ENCODE measurements at regions not wholly inside any gene's neighbourhood (a gene's known extent, or its start where the extent isn't known, plus 50 kb on each side); places are given as distances from the start of the nearest gene placed in this dataset.
"Not testable (repeated sequence)": the region's sequence is repeated elsewhere in the genome, so short reads cannot be mapped to it uniquely, and the experiment has no call there.

DNA sequence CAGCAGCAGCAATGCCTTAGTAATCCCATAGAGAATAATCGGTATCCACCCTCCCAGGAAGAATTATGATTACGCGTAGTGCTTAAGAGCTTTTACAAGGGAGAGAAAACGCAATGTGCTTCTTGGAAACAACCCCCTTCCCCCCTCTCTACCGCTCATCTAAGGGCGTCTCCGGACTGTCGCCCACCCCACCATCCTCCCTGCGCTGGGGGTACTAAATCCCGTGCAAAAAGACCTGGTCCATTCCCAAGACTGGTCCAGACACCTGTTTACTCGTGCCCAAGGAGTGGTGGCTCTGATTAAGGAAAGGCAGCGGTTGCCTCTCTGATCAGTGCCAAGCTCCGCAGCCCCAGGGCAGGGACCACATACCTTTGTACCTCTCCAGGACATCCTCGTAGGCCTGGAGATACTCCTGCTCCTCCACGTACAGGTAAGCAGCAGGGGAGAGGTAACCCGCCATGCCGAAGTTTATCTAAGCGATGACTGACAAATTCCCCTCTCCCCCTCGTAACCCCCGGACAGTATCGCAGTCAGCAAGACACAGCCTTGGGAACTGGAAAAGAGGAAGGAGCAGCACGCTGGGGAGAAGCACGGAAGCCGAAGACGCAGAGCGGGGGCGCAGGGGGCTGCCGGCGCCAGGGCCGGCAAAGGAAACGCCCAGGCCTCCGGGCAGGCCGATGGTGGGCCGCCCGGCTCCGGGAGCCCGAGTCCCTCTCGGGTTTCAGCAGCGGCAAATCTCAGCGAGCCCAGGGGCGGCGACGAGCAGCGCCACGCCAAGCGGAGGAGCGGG is 112.0 kb upstream of the BEND6 start:
- peak; percentile 71 for DNase-seq
- intact Hi-C loops (cut with micrococcal nuclease) = loop anchor here (5.0 to 10.0 kb wide), 2 partner anchors 78 to 131 kb away; no protein-coding TSS in a partner anchor
- ATAC-seq = peak; percentile 29

DNA sequence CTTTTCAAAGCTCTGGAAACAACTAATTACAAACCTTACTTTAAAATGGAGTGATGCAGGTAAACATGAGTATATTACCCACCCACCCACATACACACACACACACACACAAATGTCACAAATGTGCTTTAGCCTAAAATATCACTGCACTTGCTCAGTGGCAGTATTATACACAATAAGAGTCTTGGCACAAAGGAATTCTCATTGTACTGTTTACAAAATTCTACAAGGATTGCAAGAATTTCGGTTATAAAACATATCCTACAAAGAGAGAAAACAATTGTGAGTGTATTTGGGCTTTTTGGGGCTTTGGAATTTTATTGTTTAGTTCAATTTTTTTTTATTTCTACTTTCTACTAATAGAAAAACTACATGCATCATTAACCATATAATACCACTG is 113.2 kb upstream of the BEND6 start:
- intact Hi-C loops (cut with micrococcal nuclease) = loop anchor here (5.0 to 10.0 kb wide), 2 partner anchors 77 to 129 kb away; no protein-coding TSS in a partner anchor
- no peak for DNase-seq
- no peak for ATAC-seq

DNA sequence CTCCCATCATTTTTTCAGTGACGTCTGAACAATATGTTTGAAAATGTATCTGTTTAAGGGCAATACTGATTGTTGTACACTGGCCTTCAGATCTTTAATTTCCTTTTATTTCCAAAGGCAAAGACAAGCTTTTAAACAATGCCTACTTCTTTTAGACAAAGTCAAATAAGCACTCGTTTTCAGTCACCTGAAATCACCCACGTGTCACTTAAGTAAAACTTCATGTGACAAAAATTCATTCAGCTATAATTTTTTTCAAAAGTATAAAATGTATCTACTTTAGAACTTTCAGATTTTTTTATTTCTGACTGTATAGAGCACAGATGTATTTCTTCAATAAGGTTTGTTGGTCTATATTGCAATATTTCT is 113.5 kb upstream of the BEND6 start:
- intact Hi-C loops (cut with micrococcal nuclease) = loop anchor here (5.0 to 10.0 kb wide), 2 partner anchors 77 to 129 kb away; no protein-coding TSS in a partner anchor
- DNase-seq = no peak
- no peak for ATAC-seq

DNA sequence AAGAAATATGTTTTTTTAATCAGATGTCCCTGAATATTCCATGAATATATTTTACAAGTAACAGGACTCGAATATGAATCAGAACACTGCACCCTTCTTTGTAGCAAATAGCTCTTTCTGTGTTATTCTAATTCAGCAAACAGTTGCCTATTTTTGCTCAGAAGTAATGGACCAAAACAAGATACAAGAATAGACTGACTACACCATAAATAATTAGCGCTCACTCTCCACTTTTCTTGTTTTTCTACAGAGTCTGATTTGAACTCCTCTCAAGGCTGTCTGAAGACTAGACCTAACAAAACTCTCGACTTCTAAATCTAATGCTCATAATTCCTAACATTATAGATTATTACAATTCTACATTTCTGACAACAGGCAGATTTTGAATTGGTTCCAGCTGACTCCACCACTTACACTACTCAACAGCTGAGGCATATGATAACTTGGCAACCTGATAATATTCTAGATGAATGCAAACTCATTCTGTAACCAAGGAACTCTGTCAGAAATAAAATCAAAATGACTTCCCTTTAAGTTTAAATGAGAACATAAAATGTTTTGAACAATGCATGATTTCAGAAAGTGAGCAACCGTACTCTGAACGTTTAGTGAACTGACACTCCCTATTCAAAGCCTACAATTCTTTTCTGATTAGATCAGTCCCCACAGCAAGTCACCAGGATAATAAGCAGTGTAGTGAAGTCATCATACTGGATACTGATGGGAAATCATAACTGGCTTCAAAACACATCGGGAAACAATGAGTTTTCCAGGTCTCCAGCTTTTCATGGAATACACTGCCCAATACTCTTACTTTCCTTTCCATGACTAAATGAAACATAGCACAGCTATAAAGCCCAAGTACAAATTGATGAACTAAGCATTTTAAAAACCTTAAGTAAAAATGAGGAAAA is 114.2 kb upstream of the BEND6 start:
- intact Hi-C loops (cut with micrococcal nuclease) = loop anchor here (5.0 to 10.0 kb wide), 2 partner anchors 76 to 128 kb away; no protein-coding TSS in a partner anchor
- peak; percentile 39 for ATAC-seq
- DNase-seq = no peak

DNA sequence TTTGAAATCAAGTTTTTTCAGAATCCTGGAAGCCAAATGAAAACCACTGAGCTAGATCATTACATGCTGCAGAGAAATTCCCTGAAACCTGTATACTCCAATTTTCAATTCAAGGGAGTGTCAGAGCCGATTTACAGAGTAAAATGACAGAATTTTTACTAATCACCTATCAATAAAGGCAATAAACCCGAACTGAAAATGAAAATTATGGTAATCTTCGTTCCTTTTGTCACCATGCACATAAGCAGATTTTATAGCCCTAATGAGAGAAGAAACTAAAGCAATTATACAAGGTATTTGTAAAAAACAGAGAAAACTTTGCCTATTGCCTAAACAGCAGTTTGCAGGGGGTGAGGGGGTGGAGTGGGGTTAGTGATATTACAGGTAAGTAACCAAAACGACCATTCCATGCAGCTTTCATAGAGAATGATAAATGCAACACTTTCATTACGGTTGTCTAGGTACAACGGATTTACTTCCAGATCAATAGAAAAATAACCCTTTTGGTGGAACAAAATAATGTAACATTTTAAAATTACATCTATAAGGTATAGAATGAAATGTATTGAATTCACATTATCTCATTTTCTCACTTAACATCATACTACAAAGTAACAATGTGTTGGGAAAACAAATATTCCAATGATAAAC is 115.2 kb upstream of the BEND6 start:
- intact Hi-C loops (cut with micrococcal nuclease) = loop anchor here (5.0 to 10.0 kb wide), 2 partner anchors 75 to 127 kb away; no protein-coding TSS in a partner anchor
- DNase-seq = no peak
- ATAC-seq = no peak

DNA sequence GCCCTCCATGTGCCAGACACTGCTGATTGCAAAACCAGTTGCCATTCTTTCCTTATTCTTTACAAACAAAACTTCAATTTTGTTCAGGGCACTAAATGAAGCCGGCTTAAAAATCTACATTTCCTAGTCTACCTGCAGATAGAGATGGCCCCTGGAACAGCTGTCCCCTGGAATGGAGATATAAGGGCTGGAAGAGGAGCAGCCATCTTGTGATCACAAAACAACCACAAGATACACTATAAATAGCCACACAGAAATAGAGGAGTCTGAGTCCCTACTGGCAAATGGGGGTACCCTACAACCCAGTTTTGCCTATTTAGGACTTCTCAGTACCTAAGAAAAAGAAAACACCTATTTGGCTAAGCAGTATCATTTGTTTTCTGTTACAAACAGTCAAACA is 115.9 kb upstream of the BEND6 start:
- ATAC-seq (no peak), DNase-seq (no peak)
- intact Hi-C loops (cut with micrococcal nuclease) = no loop called here

DNA sequence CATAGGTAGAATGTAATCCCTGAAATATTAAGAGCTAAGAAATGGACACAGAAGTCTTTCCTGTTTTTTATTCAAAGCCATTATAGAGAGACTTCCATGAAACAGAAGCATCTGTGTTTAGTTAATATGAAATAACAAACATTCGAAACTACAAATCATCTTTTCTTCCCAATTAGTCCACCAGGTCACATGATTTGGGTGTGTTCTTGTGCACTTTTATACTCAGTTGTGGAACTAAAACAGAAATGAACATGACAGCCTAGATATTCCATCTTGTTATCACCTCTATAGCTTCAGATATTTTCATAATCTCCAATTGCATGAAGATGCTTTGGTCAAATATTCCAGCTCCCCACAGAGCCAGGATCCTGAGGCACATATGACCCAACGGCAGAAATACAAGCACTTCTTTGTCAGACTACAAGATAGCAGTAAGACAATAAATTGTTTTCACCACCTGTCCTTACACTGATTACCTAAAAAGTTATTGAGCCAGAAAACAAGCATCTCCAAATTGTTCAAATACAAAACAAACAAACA is 116.8 kb upstream of the BEND6 start:
- no peak for DNase-seq
- intact Hi-C loops (cut with micrococcal nuclease) = no loop called here
- no peak for ATAC-seq

DNA sequence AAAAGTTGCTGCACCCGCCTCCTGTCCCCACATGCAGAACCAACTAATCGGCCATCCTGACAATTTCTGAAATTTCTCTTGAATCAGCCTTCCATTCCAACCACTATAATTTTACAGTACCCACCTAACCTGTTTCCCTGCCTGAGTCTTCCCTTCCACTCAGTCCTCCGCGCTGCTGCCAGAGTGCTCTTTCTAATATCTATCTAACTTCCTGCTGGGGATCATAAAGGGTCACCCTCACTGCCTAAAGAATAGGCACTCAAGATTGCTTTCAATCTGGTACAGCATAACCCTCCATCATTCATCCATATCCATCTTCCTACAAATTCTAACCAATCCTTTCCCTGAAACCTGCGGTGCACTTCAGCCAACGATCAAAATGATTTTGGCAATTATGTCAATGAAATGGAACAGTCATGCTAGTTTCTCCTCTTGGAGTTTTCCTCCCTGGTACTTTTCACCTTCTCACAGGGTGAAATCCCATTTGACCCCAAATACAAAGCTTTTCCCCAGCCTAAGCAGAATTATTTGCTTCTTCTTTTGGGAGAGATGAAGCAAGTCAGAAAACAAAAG is 117.5 kb upstream of the BEND6 start:
- DNase-seq (no peak), ATAC-seq (no peak)
- intact Hi-C loops (cut with micrococcal nuclease) = no loop called here

DNA sequence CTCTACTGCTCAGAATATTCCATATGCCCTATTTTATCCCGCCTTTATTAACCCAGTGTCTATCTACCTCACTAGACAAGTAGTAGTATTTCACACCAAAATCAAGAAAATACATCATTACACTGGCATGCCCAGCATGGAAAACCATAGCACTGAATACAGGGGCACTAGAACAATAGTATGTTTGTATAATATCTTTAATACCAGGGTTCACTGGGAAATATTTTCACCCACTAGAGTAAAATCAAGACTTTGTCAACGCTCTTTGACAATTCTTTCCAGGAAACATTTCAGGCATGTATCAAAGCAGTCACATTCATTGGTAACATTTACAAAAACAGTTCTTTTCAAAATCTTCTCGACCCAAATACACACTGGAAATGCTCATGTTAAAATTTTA is 119.3 kb upstream of the BEND6 start:
- no peak for ATAC-seq

DNA sequence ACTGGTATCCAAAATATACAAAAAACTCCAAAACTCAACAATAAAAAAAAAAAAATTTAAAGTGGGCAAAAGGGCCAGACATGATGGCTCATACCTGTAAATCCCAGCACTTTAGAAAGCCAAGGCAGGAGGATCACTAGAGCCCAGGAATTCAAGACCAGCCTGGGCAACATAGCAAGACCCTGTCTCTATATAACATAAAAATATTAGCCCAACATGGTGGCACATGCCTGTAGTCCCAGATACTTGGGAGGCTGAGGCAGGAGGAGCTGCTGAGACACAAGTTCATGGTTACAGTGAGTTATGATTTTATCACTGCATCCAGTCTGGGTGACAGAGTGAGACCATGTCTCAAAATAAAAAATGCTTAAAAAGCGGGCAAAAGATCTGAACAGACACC is 121.0 kb upstream of the BEND6 start:
- peak; percentile 6 for ATAC-seq
- intact Hi-C loops (cut with micrococcal nuclease) = no loop called here
- no peak for DNase-seq

More for the DNA sequence above, 119.3 kb upstream of the BEND6 start:
- DNase-seq = no peak
- intact Hi-C loops (cut with micrococcal nuclease) = no loop called here

DNA sequence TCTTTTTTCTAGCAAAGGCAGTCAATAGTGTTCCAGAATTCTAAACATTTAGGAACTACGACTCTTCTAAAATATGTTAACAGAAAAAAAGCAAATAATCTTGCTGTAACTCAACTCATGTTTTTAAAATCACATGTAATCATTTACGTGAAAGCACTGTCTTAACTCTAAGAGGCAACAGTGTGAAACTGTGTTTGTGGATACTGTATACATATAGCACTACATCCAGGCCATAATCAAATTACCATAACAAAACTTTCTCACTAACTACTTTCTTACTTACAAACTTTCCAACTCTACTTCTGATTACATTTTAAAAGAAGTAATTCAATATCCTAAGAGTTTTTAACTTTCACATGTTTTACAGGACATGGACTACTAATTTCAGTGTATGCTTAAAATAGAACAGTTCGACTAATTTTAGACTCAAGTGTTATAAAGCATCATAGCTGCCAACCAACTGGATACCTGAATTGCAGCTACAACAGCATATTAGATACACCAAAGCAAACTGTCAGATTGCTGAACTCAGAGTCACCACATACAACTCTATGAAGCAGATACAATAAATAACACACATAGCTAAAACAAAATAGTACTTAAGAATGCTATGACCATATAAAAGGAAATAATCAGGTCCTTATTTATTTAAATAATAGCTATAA is 121.6 kb upstream of the BEND6 start:
- DNase-seq (no peak), ATAC-seq (peak; percentile 91)
- intact Hi-C loops (cut with micrococcal nuclease) = no loop called here

DNA sequence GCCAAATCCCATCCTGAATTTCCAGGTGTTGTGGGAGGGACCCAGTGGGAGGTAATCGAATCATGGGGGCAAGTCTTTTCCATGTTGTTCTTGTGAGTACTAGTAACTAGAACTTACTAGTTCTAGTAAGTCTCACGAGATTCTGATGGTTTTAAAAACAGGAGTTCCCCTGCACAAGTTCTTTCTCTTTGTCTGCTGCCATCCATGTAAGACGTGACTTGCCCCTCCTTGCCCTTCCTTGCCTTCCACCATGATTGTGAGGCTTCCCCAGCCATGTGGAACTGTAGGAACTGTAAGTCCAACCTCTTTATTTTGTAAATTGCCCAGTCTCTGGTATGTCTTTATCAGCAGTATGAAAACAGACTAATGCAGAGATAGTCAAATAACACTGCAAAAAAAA is 122.7 kb upstream of the BEND6 start:
- no peak for DNase-seq
- intact Hi-C loops (cut with micrococcal nuclease) = no loop called here
- ATAC-seq = no peak

DNA sequence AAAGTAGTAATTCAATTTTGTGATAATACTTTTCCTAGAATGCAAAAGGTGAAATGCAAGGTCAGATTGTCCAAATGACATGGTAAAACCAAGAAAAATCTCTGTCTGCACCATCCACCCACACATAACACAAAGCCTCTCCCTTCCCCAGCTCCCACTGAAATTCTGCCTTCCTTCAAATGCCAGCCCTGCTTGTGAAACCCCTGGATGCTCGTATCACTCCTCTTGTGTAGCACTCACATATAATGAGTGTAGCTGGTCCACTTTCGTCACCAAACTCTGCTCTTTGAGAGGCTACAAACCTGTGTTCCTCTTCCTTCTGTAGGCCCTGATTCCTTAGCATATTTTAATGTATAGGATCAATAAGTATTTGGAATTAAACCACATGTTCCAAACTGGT is 123.6 kb upstream of the BEND6 start:
- intact Hi-C loops (cut with micrococcal nuclease) = no loop called here
- DNase-seq = no peak

DNA sequence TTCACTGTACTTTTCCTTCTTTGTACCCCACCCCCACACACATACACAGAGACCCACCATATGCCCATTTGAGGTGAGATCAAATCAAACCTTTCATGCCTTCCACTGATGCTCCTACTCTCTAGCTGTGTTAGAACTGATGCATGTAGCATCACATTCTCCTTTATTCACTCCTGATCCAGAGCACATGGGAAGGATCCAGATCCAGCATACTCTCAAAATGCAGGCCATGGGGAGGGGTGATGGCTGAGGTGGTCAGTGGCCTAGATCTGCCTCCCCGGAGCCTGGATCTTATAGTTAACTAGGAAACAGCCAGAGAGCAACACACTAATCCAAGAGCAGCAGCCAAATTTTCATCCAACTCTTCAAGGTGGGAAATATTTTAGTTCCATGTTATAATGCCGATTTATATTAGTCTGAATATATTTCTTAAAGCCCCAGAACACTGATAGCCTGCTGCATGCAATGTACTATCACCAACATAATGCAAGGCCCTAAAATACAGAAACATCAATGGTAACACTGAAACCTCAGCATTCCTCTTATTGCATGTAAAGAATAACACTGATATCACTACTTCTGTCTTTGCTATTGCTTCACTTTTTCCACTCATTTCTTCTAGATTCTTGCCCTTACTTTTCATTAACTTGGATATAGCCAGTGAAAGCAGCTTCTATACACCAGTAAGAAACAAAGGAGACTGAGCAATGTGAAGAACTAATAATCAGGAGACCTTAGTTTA is 126.8 kb upstream of the BEND6 start:
- ATAC-seq (no peak), DNase-seq (no peak)
- intact Hi-C loops (cut with micrococcal nuclease) = no loop called here

More for the DNA sequence above, 123.6 kb upstream of the BEND6 start:
- ATAC-seq = peak; percentile 6

DNA sequence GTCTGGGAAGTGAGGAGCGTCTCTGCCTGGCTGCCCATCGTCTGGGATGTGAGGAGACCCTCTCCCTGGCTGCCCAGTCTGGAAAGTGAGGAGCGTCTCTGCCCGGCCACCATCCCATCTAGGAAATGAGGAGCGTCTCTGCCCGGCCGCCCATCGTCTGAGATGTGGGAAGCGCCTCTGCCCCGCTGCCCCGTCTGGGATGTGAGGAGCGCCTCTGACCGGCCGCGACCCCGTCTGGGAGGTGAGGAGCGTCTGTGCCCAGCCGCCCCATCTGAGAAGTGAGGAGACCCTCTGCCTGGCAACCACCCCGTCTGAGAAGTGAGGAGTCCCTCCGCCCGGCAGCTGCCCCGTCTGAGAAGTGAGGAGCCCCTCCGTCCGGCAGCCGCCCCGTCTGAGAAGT is 130.5 kb upstream of the BEND6 start:
- intact Hi-C loops (cut with micrococcal nuclease); DNase-seq; ATAC-seq: not testable (repeated sequence)

DNA sequence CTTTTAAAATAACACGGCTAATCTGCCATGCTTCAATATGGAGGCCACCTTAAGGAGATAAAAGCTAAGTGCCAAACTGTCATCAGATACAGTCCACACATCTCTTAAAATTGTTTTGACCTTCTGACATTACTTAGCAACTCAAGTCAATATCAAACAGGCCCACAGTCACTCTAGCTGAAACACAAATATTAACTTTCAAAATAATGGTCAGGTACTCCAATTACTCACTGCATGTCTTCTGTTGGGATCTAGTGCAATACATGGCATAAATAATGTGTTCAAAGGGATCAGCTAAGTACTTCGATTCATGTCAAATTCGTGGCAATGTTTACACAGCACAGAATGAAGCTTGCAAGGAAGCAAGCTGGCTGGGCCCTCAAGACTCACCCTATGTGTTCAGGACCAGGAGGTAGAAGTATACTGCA is 133.9 kb upstream of the BEND6 start:
- peak; percentile 34 for ATAC-seq
- DNase-seq = no peak
- intact Hi-C loops (cut with micrococcal nuclease) = no loop called here

DNA sequence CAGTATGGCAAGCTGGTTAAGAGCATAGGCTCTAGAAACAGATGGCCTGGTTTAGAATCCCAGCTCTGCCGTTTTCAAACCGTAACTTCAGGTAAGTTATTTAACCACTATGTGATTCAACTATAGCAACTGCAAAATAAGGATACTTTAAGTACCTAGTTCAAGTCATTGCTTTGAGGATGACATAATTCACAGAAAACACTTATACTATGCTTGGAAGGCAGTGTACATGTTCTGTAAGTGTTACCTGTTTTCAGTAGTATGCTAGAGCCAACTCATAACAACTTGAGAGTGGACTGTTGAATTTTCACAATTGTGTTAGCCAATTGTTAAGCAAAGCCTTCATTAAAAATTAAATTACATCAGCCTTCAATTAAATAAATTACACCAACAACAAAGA is 134.8 kb upstream of the BEND6 start:
- ATAC-seq = no peak
- intact Hi-C loops (cut with micrococcal nuclease) = no loop called here
- no peak for DNase-seq

DNA sequence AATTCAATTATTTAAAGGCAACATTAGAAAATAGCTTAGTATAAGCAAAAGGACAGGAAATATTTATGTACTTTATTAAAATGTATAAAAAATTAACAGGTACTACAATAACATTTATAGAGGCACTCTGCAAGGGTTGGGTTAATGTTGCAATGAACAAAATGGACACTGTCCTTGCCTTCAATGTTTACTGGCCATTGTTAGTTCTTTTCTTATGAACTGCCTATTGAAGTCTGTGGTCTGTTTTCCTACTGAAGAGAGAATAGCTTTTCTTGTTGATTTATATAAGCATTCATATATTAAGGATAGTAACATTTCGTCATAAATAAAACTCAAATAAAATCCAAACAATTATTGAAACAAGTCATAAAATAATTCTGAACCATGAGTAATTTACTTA is 135.3 kb upstream of the BEND6 start:
- no peak for ATAC-seq
- intact Hi-C loops (cut with micrococcal nuclease) = no loop called here
- no peak for DNase-seq

All from left ventricle myocardium superior (tissue), 1 donor.